K562 (cell line): ENCODE measurements at regions not wholly inside any gene's neighbourhood (a gene's known extent, or its start where the extent isn't known, plus 50 kb on each side); places are given as distances from the start of the nearest gene placed in this dataset.

ENCODE experiments used
- ATAC-seq: fragments of 200-7000 bp; cut with Tn5 transposase; 3 replicates; pipeline ENCODE4 v1.9.1; 2020; ENCODE audit warnings: moderate library complexity
- BruUV-seq: library from RNA; stranded (reverse); fragments of 400-500 nt; replicated peaks from 2 replicates; lab custom pipeline; 2021; lab: Mats Ljungman, UMichigan
- CTCF ChIA-PET: fragments of 300-600 bp; formaldehyde crosslinking; extraction: SDS; loops from one replicate; lab custom pipeline; 2021; ENCODE audit warnings: low intra/inter-chr PET ratio; lab: Yijun Ruan, JAX
- POLR2A ChIA-PET: fragments of 300-600, 350-650 bp; sonication (Branson Sonifier 250); formaldehyde crosslinking; extraction: SDS; loops from one replicate; lab custom pipeline; 2021; ENCODE audit warnings: antibody characterized with exemption, inconsistent platforms; lab: Yijun Ruan, JAX
- DNase-seq, 4 experiments: peaks; one replicate each; pipeline versions ENCODE4 v3.0.0 to v3.0.0-alpha.2; 2011 to 2018; ENCODE audit warnings: low spot score in 3 of 4, mixed read lengths in 3 of 4; ENCODE audit errors: extremely low read depth in 1 of 4
- FAIRE-seq: peaks from 2 replicates; lab custom pipeline; 2011; peaks lifted over from hg19 to GRCh38; lab: Jason Lieb, UNC
- H2AFZ ChIP-seq: 2 replicates; pipeline ENCODE4 v1.6.0; 2011; ENCODE audit warnings: low read depth, low read length, control low read depth, inconsistent platforms
- H3K27ac ChIP-seq: fragments of 200-600 bp; 3 replicates; pipeline ENCODE4 v1.8.0; 2011; ENCODE audit warnings: low read depth, mild to moderate bottlenecking, control low read depth, inconsistent platforms, low read length, moderate library complexity, mixed read lengths; ENCODE audit errors: extremely low read depth
- H3K27me3 ChIP-seq, 2 experiments: fragments of 300-600 bp in 1 of 2; 2 replicates in 1 of 2; 3 replicates in 1 of 2; pipeline versions ENCODE4 v1.6.0 to v1.8.0; 2011; ENCODE audit warnings: inconsistent platforms in 2 of 2, low read length in 2 of 2, mild to moderate bottlenecking in 1 of 2, mixed read lengths in 1 of 2, moderate library complexity in 1 of 2; ENCODE audit not compliant: control insufficient read depth in 2 of 2, insufficient read depth in 2 of 2
- H3K36me3 ChIP-seq: fragments of 300-600 bp; 3 replicates; pipeline ENCODE4 v1.8.0; 2011; ENCODE audit warnings: mild to moderate bottlenecking, low read length, inconsistent platforms; ENCODE audit not compliant: control insufficient read depth, insufficient read depth
- H3K4me1 ChIP-seq, 2 experiments: fragments of 200-600 bp in 1 of 2; replicated peaks in 1 of 2; 2 replicates in 1 of 2; 3 replicates in 1 of 2; pipeline versions ENCODE4 v1.5.1 to v1.8.0; 2011; ENCODE audit warnings: inconsistent platforms in 2 of 2, low read length in 2 of 2, mild to moderate bottlenecking in 1 of 2, mixed read lengths in 1 of 2, moderate library complexity in 1 of 2; ENCODE audit not compliant: control insufficient read depth in 2 of 2, insufficient read depth in 2 of 2
- H3K4me2 ChIP-seq: 2 replicates; pipeline ENCODE4 v1.6.1; 2011; ENCODE audit warnings: low read length, control low read depth, inconsistent platforms, mixed read lengths; ENCODE audit not compliant: insufficient read depth
- H3K4me3 ChIP-seq: fragments of 200-600 bp; sonication (generic), shearing (Covaris generic); 2 replicates; pipeline ENCODE4 v1.5.1; 2016; ENCODE audit warnings: control low read depth, inconsistent platforms
- H3K79me2 ChIP-seq: fragments of 200-600 bp; 3 replicates; pipeline ENCODE4 v1.8.0; 2011; ENCODE audit warnings: low read length, inconsistent platforms; ENCODE audit not compliant: control insufficient read depth, insufficient read depth
- H3K9ac ChIP-seq, 2 experiments: 2 replicates each; pipeline versions ENCODE4 v1.6.0 to v1.6.1; 2011; ENCODE audit warnings: low read depth in 2 of 2, low read length in 2 of 2, control low read depth in 1 of 2, inconsistent platforms in 1 of 2, mild to moderate bottlenecking in 1 of 2, mixed read lengths in 1 of 2; ENCODE audit not compliant: insufficient read depth in 1 of 2
- H3K9me1 ChIP-seq: one replicate; pipeline ENCODE4 v1.6.0; 2011; ENCODE audit warnings: inconsistent platforms, mild to moderate bottlenecking, low read length, moderate library complexity; ENCODE audit not compliant: control insufficient read depth, insufficient read depth
- H3K9me3 ChIP-seq: replicated peaks from 2 replicates; pipeline ENCODE4 v1.5.1; 2011; ENCODE audit warnings: low read depth, low read length, inconsistent platforms; ENCODE audit not compliant: control insufficient read depth, insufficient read depth
- H4K20me1 ChIP-seq: replicated peaks from 2 replicates; pipeline ENCODE4 v1.6.1; 2011; ENCODE audit warnings: low read length, inconsistent platforms, mixed read lengths; ENCODE audit not compliant: control insufficient read depth, insufficient read depth
- FOXA3 ChIP-seq, 2 experiments: fragments of 450-650 bp in 1 of 2; sonication (generic) in 1 of 2; formaldehyde crosslinking; IDR thresholded peaks in 1 of 2; conservative IDR thresholded peaks in 1 of 2; 2 replicates each; pipeline versions ENCODE4 v1.4.0 to v1.8.0; 2020 to 2022; ENCODE audit warnings: mild to moderate bottlenecking in 2 of 2, missing genetic modification reagents in 1 of 2
- FOXM1 ChIP-seq, 2 experiments: fragments of 450-650 bp in 1 of 2; sonication (generic) in 1 of 2; formaldehyde crosslinking in 1 of 2; IDR thresholded peaks; 2 replicates each; pipeline versions ENCODE4 v1.6.1 to v1.9.0; 2017 to 2022; ENCODE audit warnings: low read depth in 2 of 2, mild to moderate bottlenecking in 2 of 2, missing genetic modification reagents in 1 of 2, moderate library complexity in 1 of 2
- HNRNPL ChIP-seq: fragments of 200-400 bp; formaldehyde crosslinking; IDR thresholded peaks from 2 replicates; pipeline ENCODE4 v1.6.1; 2017; ENCODE audit warnings: low read depth, mild to moderate bottlenecking, low read length
- JUNB ChIP-seq: fragments of 450-650 bp; formaldehyde crosslinking; conservative IDR thresholded peaks from 2 replicates; pipeline ENCODE4 v1.4.0; 2020; ENCODE audit warnings: mild to moderate bottlenecking
- PURB ChIP-seq: sonication (generic); formaldehyde crosslinking; IDR thresholded peaks from 2 replicates; pipeline ENCODE4 v1.9.0; 2021; ENCODE audit warnings: low read depth, mild to moderate bottlenecking, missing genetic modification reagents
- RBM39 ChIP-seq: fragments of 200-400 bp; formaldehyde crosslinking; optimal IDR thresholded peaks from 2 replicates; pipeline ENCODE3; 2018; ENCODE audit warnings: low read depth, low read length
- SMAD1 ChIP-seq: fragments of 150-350 bp; IDR thresholded peaks from 2 replicates; pipeline ENCODE4 v1.6.1; 2014; ENCODE audit warnings: low read length, low read depth; ENCODE audit not compliant: partially characterized antibody
- TAF9B ChIP-seq: fragments of 450-650 bp; IDR thresholded peaks from 2 replicates; pipeline ENCODE4 v1.6.1; 2018; ENCODE audit warnings: mild to moderate bottlenecking; ENCODE audit not compliant: partially characterized antibody
- TAL1 ChIP-seq: fragments of 450-650 bp; IDR thresholded peaks from 2 replicates; pipeline ENCODE4 v1.6.1; 2016; ENCODE audit warnings: mild to moderate bottlenecking
- TEAD2 ChIP-seq: fragments of 450-650 bp; IDR thresholded peaks from 2 replicates; pipeline ENCODE4 v1.6.1; 2016; ENCODE audit warnings: missing genetic modification characterization, control low read depth, missing compliant biosample characterization
- TFAP4 ChIP-seq: sonication (generic); formaldehyde crosslinking; IDR thresholded peaks from 2 replicates; pipeline ENCODE4 v1.8.0; 2022; ENCODE audit warnings: missing genetic modification reagents, mild to moderate bottlenecking, moderate library complexity, borderline replicate concordance
- ZBTB2 ChIP-seq: fragments of 450-650 bp; IDR thresholded peaks from 2 replicates; pipeline ENCODE4 v1.6.1; 2016; ENCODE audit warnings: antibody characterized with exemption
- ZBTB8A ChIP-seq: fragments of 450-650 bp; IDR thresholded peaks from 2 replicates; pipeline ENCODE4 v1.6.1; 2018; ENCODE audit warnings: mild to moderate bottlenecking, moderate library complexity; ENCODE audit not compliant: partially characterized antibody
- ZNF311 ChIP-seq: fragments of 250-450 bp; sonication (Bioruptor Pico); IDR thresholded peaks from 2 replicates; pipeline ENCODE4 v1.4.0; 2020; ENCODE audit warnings: mild to moderate bottlenecking, moderate library complexity
- ZNF830 ChIP-seq: fragments of 250-450 bp; sonication (Bioruptor Pico); IDR thresholded peaks from 2 replicates; pipeline ENCODE4 v1.5.0; 2021; ENCODE audit warnings: mild to moderate bottlenecking
- ZZZ3 ChIP-seq: fragments of 450-650 bp; IDR thresholded peaks from 2 replicates; pipeline ENCODE4 v1.6.1; 2016; ENCODE audit warnings: antibody characterized with exemption, mild to moderate bottlenecking, moderate library complexity
- WGBS: fragments of 100-300 bp; shearing (Covaris generic); methylation state at CpG from one replicate; pipeline ENCODE4 v1.1.6; 2016; ENCODE audit warnings: low coverage, mixed read lengths; ENCODE audit not compliant: insufficient coverage; ENCODE audit errors: missing lambda C conversion rate; 5-methylcytosine and 5-hydroxymethylcytosine counted together
- in situ Hi-C: fragments of 300-500 bp; cut with MboI; formaldehyde crosslinking; loops from 4 replicates; pipeline ENCODE4 v1.15.0; 2018; ENCODE audit warnings: inconsistent platforms, mixed read lengths
- intact Hi-C: fragments of 100-400 bp; cut with micrococcal nuclease; formaldehyde crosslinking; loops from 2 replicates; pipeline ENCODE4 v1.14.2; 2022

- POLR2A ChIA-PET, result no interaction called here
Measured at GRCh38 chr16:80367037-80367658, 173.6 kb upstream of the DYNLRB2 start.

More at GRCh38 chr16:80367037-80367658, 173.6 kb upstream of the DYNLRB2 start:
- H3K4me2 ChIP-seq, result no peak overlapping the region
- intact Hi-C loops (no loop called here), in situ Hi-C loops (no loop called here)
- no peak overlapping the region for H3K27ac ChIP-seq
- ATAC-seq (no peak), DNase-seq (no peak), FAIRE-seq (no peak)
- H3K9ac ChIP-seq, result no peak overlapping the region
- H3K9me3 ChIP-seq, result no peaks in the 10 kb centered on the region
- no peaks in the 10 kb centered on the region for H3K36me3 ChIP-seq
- H3K79me2 ChIP-seq, result no peaks in the 10 kb centered on the region
- no peaks in the 10 kb centered on the region for H3K27me3 ChIP-seq
- H3K4me1 ChIP-seq, result no peaks in the 10 kb centered on the region
- H2AFZ ChIP-seq, result no peak overlapping the region
- no peaks in the 10 kb centered on the region for H4K20me1 ChIP-seq
- BruUV-seq, result no TSS peak
- 0% methylated on average over 2 of the region's 2 CpGs for WGBS
- no peaks in the 10 kb centered on the region for H3K9me1 ChIP-seq
- TF ChIP-seq ZZZ3 (no peak), TAL1 (no peak), SMAD1 (no peak), RBM39 (no peak), FOXA3 (CRISPR knock-in tag; conservative IDR thresholded peaks at IDR 0.05 in 1 of 2, IDR thresholded peaks at IDR 0.05 in 1 of 2) (no peak), ZBTB2 (no peak), ZNF311 (CRISPR knock-in tag) (no peak), TAF9B (no peak), TFAP4 (CRISPR knock-in tag) (no peak), ZBTB8A (no peak), FOXM1 (IDR thresholded peaks at IDR 0.05; ENCODE audit: low read depth) (no peak), FOXM1 (CRISPR knock-in tag; IDR thresholded peaks at IDR 0.05; ENCODE audit: low read depth) (no peak), TEAD2 (tag) (no peak), JUNB (CRISPR knock-in tag) (no peak), HNRNPL (no peak), ZNF830 (CRISPR knock-in tag) (no peak), PURB (CRISPR knock-in tag) (no peak)
- H3K4me3 ChIP-seq, result no peak overlapping the region
- CTCF ChIA-PET, result no interaction called here
